ENCODE measurements at regions not wholly inside any gene's neighbourhood (a gene's known extent, or its start where the extent isn't known, plus 50 kb on each side); places are given as distances from the start of the nearest gene placed in this dataset.

GRCh38 chrX:36950495-36951253, 57.5 kb upstream of the FAM47C start:
- TF ChIP-seq FOXM1 (IDR thresholded peaks at IDR 0.05; ENCODE audit: borderline replicate concordance), result no peak
- no peak for TF ChIP-seq ZNF384 (IDR thresholded peaks at IDR 0.05)
- no peak for TF ChIP-seq TARDBP (IDR thresholded peaks at IDR 0.05)
- no peak for TF ChIP-seq NFRKB (IDR thresholded peaks at IDR 0.05)
- TF ChIP-seq SUZ12 (IDR thresholded peaks at IDR 0.05), result no peak
- TF ChIP-seq FOXK2 (IDR thresholded peaks at IDR 0.05), result no peak
- no peak for TF ChIP-seq ARNT (IDR thresholded peaks at IDR 0.05)
